ENCODE measurements at regions not wholly inside any gene's neighbourhood (a gene's known extent, or its start where the extent isn't known, plus 50 kb on each side); places are given as distances from the start of the nearest gene placed in this dataset.

DNA sequence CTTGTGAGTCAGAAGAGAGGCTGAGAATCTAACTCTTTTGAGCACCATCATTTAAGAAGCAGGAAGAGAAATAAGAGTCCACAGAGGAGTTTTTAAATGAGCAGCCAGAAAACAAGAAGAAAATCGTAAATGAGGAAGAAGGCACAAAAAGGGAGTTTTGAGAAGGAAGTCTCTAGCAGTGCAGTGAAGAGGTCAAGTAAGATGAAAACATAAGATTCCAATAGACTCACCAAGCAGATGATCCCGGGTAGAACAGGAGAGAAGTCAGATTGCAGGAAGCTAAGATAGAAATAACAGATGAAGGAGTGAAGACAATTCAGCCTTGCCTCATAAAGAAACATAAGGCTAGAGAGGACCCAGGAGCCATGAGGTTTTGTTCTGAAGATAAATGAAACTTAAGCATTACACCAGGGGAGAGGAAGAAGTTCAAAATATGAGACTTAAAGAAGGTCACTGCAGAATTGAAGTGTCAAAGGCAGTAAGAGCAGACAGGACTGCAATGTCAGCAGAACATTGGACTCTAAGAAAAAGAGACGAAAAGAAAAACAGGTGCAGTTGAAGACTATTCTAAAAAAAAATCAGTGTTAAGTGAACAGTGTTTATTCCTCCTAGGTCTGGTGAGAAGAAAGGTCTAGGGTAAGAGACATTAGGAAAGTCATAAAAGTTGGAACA lies 229.0 kb downstream of the SEC23A start:
- TF ChIP-seq CTCF (conservative IDR thresholded peaks at IDR 0.05 in 1 of 2, IDR thresholded peaks at IDR 0.05 in 1 of 2; ENCODE audit: low read depth in 1 of 2, low read length in 2 of 2) (no peak), EZH2 (IDR thresholded peaks at IDR 0.05; ENCODE audit: low read length, missing control alignments) (no peak)

Measured in fibroblast of lung (primary cell).